SK-N-SH treated with all-trans-retinoic acid at 6 μM for 48 hours (cell line): ENCODE measurements at regions not wholly inside any gene's neighbourhood (a gene's known extent, or its start where the extent isn't known, plus 50 kb on each side); places are given as distances from the start of the nearest gene placed in this dataset.

Experiments used
- ATAC-seq: fragments of 200-7000 bp; cut with Tn5 transposase; 3 replicates; pipeline ENCODE4 v1.9.1; 2020; ENCODE audit warnings: mild to moderate bottlenecking, moderate library complexity
- BACH2 ChIP-seq: fragments of 250-450 bp; sonication (Bioruptor Pico); IDR thresholded peaks from 2 replicates; pipeline ENCODE4 v1.9.0; 2021; ENCODE audit warnings: mild to moderate bottlenecking, borderline replicate concordance
- CSDC2 ChIP-seq: fragments of 250-450 bp; sonication (Bioruptor Pico); IDR thresholded peaks from 2 replicates; pipeline ENCODE4 v1.5.0; 2020; ENCODE audit warnings: mild to moderate bottlenecking, moderate library complexity
- CSRNP3 ChIP-seq: fragments of 250-450 bp; sonication (Bioruptor Pico); IDR thresholded peaks from 2 replicates; pipeline ENCODE4 v1.5.1; 2021; ENCODE audit warnings: mild to moderate bottlenecking, moderate library complexity
- ESRRG ChIP-seq: fragments of 250-450 bp; sonication (Bioruptor Pico); IDR thresholded peaks from 2 replicates; pipeline ENCODE4 v1.6.1; 2021; ENCODE audit warnings: mild to moderate bottlenecking
- GLIS3 ChIP-seq: fragments of 250-450 bp; sonication (Bioruptor Pico); IDR thresholded peaks from 2 replicates; pipeline ENCODE4 v1.5.0; 2020; ENCODE audit warnings: mild to moderate bottlenecking, moderate library complexity
- OSR1 ChIP-seq: fragments of 250-450 bp; sonication (Bioruptor Pico); IDR thresholded peaks from 2 replicates; pipeline ENCODE4 v1.8.0; 2022; ENCODE audit warnings: moderate library complexity, mild to moderate bottlenecking, inconsistent platforms
- SNAI2 ChIP-seq: fragments of 250-450 bp; sonication (Bioruptor Pico); IDR thresholded peaks from 2 replicates; pipeline ENCODE4 v1.5.0; 2020; ENCODE audit warnings: mild to moderate bottlenecking, moderate library complexity
- TCF4 ChIP-seq: fragments of 250-450 bp; sonication (Bioruptor Pico); IDR thresholded peaks from 2 replicates; pipeline ENCODE4 v1.8.0; 2021; ENCODE audit warnings: mild to moderate bottlenecking, moderate library complexity, borderline replicate concordance
- TOX ChIP-seq: fragments of 250-450 bp; sonication (Bioruptor Pico); IDR thresholded peaks from 2 replicates; pipeline ENCODE4 v1.8.0; 2021; ENCODE audit warnings: mild to moderate bottlenecking, moderate library complexity, borderline replicate concordance
- ZC3H10 ChIP-seq: fragments of 250-450 bp; sonication (Bioruptor Pico); IDR thresholded peaks from 2 replicates; pipeline ENCODE4 v1.5.1; 2021; ENCODE audit warnings: mild to moderate bottlenecking, moderate library complexity
- ZFP3 ChIP-seq: fragments of 250-450 bp; sonication (Bioruptor Pico); IDR thresholded peaks from 2 replicates; pipeline ENCODE4 v1.5.0; 2020; ENCODE audit warnings: mild to moderate bottlenecking, moderate library complexity
- ZNF70 ChIP-seq: fragments of 450-650 bp; formaldehyde crosslinking; IDR thresholded peaks from 2 replicates; pipeline ENCODE4 v1.5.0; 2020; ENCODE audit warnings: mild to moderate bottlenecking, moderate library complexity
- ZNF8 ChIP-seq: fragments of 450-650 bp; formaldehyde crosslinking; IDR thresholded peaks from 2 replicates; pipeline ENCODE4 v1.5.0; 2020; ENCODE audit warnings: mild to moderate bottlenecking, moderate library complexity
- TF ChIP-seq, protein P1 (sequence below): fragments of 250-450 bp; sonication (Bioruptor Pico); IDR thresholded peaks from 2 replicates; pipeline ENCODE4 v1.8.0; 2021; ENCODE audit warnings: low read depth, mild to moderate bottlenecking, moderate library complexity, borderline replicate concordance
- TF ChIP-seq, protein P2 (sequence below): fragments of 250-450 bp; sonication (Bioruptor Pico); IDR thresholded peaks from 2 replicates; pipeline ENCODE4 v1.5.0; 2020; ENCODE audit warnings: mild to moderate bottlenecking, moderate library complexity
- TF ChIP-seq, protein P3 (sequence below): fragments of 250-450 bp; sonication (Bioruptor Pico); IDR thresholded peaks from 2 replicates; pipeline ENCODE4 v1.8.0; 2020; ENCODE audit warnings: mild to moderate bottlenecking, moderate library complexity, borderline replicate concordance

GRCh38 chr4:52192001-52192400, 140.9 kb downstream of the SPATA18 start (continued):
- TF ChIP-seq, protein P1, sequence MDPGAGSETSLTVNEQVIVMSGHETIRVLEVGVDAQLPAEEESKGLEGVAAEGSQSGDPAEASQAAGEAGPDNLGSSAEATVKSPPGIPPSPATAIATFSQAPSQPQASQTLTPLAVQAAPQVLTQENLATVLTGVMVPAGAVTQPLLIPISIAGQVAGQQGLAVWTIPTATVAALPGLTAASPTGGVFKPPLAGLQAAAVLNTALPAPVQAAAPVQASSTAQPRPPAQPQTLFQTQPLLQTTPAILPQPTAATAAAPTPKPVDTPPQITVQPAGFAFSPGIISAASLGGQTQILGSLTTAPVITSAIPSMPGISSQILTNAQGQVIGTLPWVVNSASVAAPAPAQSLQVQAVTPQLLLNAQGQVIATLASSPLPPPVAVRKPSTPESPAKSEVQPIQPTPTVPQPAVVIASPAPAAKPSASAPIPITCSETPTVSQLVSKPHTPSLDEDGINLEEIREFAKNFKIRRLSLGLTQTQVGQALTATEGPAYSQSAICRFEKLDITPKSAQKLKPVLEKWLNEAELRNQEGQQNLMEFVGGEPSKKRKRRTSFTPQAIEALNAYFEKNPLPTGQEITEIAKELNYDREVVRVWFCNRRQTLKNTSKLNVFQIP (CRISPR knock-in tag) = no peak
- TF ChIP-seq ZNF70 (CRISPR knock-in tag) = no peak
- no peak for TF ChIP-seq CSRNP3 (CRISPR knock-in tag)
- TF ChIP-seq ZC3H10 (CRISPR knock-in tag) = no peak

DNA sequence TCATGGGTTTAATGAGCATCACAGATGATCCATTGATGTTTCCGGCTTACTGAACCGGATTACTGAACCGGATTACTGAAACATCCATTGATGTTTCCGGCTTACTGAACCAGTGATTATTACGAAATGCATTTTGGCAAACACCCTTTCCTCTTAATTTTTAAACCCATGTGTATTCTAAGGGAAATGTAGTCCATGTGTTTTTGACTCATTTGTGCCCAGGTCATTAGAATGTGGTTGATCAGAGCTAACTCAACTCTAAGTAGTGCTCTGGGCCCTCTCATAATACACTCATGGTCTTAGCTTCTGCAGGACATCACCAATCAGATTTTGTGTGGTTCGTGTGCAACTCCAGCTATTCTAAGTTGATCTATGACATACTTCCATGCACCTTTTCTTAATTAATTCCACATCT, 141.6 kb downstream of the SPATA18 start:
- TF ChIP-seq ZNF8 (no peak), GLIS3 (no peak), CSRNP3 (CRISPR knock-in tag) (no peak), SNAI2 (CRISPR knock-in tag) (no peak)
- TF ChIP-seq, protein P2, sequence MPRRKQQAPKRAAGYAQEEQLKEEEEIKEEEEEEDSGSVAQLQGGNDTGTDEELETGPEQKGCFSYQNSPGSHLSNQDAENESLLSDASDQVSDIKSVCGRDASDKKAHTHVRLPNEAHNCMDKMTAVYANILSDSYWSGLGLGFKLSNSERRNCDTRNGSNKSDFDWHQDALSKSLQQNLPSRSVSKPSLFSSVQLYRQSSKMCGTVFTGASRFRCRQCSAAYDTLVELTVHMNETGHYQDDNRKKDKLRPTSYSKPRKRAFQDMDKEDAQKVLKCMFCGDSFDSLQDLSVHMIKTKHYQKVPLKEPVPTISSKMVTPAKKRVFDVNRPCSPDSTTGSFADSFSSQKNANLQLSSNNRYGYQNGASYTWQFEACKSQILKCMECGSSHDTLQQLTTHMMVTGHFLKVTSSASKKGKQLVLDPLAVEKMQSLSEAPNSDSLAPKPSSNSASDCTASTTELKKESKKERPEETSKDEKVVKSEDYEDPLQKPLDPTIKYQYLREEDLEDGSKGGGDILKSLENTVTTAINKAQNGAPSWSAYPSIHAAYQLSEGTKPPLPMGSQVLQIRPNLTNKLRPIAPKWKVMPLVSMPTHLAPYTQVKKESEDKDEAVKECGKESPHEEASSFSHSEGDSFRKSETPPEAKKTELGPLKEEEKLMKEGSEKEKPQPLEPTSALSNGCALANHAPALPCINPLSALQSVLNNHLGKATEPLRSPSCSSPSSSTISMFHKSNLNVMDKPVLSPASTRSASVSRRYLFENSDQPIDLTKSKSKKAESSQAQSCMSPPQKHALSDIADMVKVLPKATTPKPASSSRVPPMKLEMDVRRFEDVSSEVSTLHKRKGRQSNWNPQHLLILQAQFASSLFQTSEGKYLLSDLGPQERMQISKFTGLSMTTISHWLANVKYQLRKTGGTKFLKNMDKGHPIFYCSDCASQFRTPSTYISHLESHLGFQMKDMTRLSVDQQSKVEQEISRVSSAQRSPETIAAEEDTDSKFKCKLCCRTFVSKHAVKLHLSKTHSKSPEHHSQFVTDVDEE (CRISPR knock-in tag) = no peak
- no peak for ATAC-seq

GRCh38 chr4:52195869-52196268, 144.8 kb downstream of the SPATA18 start:
- ATAC-seq = no peak
- no peak for TF ChIP-seq CSRNP3 (CRISPR knock-in tag)
- no peak for TF ChIP-seq TOX (CRISPR knock-in tag)
- TF ChIP-seq, protein P3, sequence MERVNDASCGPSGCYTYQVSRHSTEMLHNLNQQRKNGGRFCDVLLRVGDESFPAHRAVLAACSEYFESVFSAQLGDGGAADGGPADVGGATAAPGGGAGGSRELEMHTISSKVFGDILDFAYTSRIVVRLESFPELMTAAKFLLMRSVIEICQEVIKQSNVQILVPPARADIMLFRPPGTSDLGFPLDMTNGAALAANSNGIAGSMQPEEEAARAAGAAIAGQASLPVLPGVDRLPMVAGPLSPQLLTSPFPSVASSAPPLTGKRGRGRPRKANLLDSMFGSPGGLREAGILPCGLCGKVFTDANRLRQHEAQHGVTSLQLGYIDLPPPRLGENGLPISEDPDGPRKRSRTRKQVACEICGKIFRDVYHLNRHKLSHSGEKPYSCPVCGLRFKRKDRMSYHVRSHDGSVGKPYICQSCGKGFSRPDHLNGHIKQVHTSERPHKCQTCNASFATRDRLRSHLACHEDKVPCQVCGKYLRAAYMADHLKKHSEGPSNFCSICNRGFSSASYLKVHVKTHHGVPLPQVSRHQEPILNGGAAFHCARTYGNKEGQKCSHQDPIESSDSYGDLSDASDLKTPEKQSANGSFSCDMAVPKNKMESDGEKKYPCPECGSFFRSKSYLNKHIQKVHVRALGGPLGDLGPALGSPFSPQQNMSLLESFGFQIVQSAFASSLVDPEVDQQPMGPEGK (CRISPR knock-in tag) = no peak
- no peak for TF ChIP-seq GLIS3

- TF ChIP-seq SNAI2 (CRISPR knock-in tag) (no peak), ESRRG (no peak), ZFP3 (CRISPR knock-in tag) (peak; percentile 98)
- ATAC-seq = no peak
Observed at GRCh38 chr4:52196606-52197130, 145.6 kb downstream of the SPATA18 start.

DNA sequence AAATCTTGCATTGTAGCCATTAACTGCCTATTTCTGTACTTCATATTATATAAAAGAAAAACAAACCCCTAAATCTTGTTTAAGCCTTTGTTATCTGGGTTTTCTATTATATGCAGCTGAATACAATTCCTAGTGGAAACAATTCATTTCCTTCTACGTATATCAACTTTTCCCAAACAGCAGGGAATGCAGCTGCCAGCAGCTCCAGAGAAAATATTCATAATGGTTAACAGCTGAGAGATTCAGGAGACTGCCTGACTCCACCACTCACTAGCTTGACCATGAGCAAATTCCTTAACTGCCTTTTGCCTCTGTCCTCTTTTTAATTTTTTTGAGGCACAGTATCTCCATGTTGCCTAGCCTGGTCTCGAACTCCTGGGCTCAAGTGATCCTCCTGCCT, 146.2 kb downstream of the SPATA18 start:
- ATAC-seq = no peak
- no peak for TF ChIP-seq BACH2
- no peak for TF ChIP-seq ZC3H10 (CRISPR knock-in tag)
- TF ChIP-seq TCF4 (CRISPR knock-in tag) = no peak
- TF ChIP-seq CSDC2 (CRISPR knock-in tag) = no peak
- TF ChIP-seq ZNF8 = no peak
- TF ChIP-seq OSR1 = no peak
